ENCODE measurements at regions not wholly inside any gene's neighbourhood (a gene's known extent, or its start where the extent isn't known, plus 50 kb on each side); places are given as distances from the start of the nearest gene placed in this dataset.

- TF ChIP-seq CTCF (IDR thresholded peaks at IDR 0.05; ENCODE audit: low read depth, low read length, poor library complexity, severe bottlenecking) (no peak), EZH2phosphoT487 (IDR thresholded peaks at IDR 0.05; ENCODE audit: borderline replicate concordance, low read length) (no peak)
- H3K9me2 ChIP-seq (replicated peaks; ENCODE audit: control insufficient read depth, low read length): no peaks in the 10 kb centered on the region
- H3K27me3 ChIP-seq (ENCODE audit: control insufficient read depth, low read length): no peaks in the 10 kb centered on the region
- no peaks in the 10 kb centered on the region for H3K79me2 ChIP-seq (ENCODE audit: control insufficient read depth, low read length)
- H3K4me3 ChIP-seq (ENCODE audit: low read length): no peak overlapping the region
- no peaks in the 10 kb centered on the region for H4K20me1 ChIP-seq (ENCODE audit: control insufficient read depth, insufficient read depth, low read depth, low read length)
- no peaks in the 10 kb centered on the region for H3K9me3 ChIP-seq (ENCODE audit: control insufficient read depth, insufficient read depth, low read length)
- no peak overlapping the region for H3K4me2 ChIP-seq (ENCODE audit: low read length)
- no peaks in the 10 kb centered on the region for H3F3A ChIP-seq (ENCODE audit: control insufficient read depth, insufficient read depth)
- no peaks in the 10 kb centered on the region for H3K4me1 ChIP-seq (ENCODE audit: control insufficient read depth, low read length)
- no peak overlapping the region for H3K27ac ChIP-seq (ENCODE audit: low read depth, low read length)
- H3K36me3 ChIP-seq (ENCODE audit: control insufficient read depth, low read length): no peaks in the 10 kb centered on the region
Observed at GRCh38 chr12:19981944-19982343, 386.4 kb upstream of the PDE3A start.

- H3K4me3 ChIP-seq (ENCODE audit: low read length): no peak overlapping the region
- H3K4me1 ChIP-seq (ENCODE audit: control insufficient read depth, low read length): no peaks in the 10 kb centered on the region
- no peaks in the 10 kb centered on the region for H3K79me2 ChIP-seq (ENCODE audit: control insufficient read depth, low read length)
- H4K20me1 ChIP-seq (ENCODE audit: control insufficient read depth, insufficient read depth, low read depth, low read length): no peaks in the 10 kb centered on the region
- no peaks in the 10 kb centered on the region for H3K36me3 ChIP-seq (ENCODE audit: control insufficient read depth, low read length)
- no peaks in the 10 kb centered on the region for H3K27me3 ChIP-seq (ENCODE audit: control insufficient read depth, low read length)
- H3K4me2 ChIP-seq (ENCODE audit: low read length): no peak overlapping the region
- no peaks in the 10 kb centered on the region for H3F3A ChIP-seq (ENCODE audit: control insufficient read depth, insufficient read depth)
- H3K9me2 ChIP-seq (replicated peaks; ENCODE audit: control insufficient read depth, low read length): no peaks in the 10 kb centered on the region
- no peaks in the 10 kb centered on the region for H3K9me3 ChIP-seq (ENCODE audit: control insufficient read depth, insufficient read depth, low read length)
- H3K27ac ChIP-seq (ENCODE audit: low read depth, low read length): no peak overlapping the region
- no peak for TF ChIP-seq CTCF (IDR thresholded peaks at IDR 0.05; ENCODE audit: low read depth, low read length, poor library complexity, severe bottlenecking)
Observed at GRCh38 chr12:19988001-19988400, 380.3 kb upstream of the PDE3A start.

GRCh38 chr12:19988459-19988873, 379.9 kb upstream of the PDE3A start:
- Histone ChIP-seq H3K36me3 (ENCODE audit: control insufficient read depth, low read length) (no peaks in the 10 kb centered on the region), H3K27ac (ENCODE audit: low read depth, low read length) (no peak overlapping the region), H3K9me2 (replicated peaks; ENCODE audit: control insufficient read depth, low read length) (no peaks in the 10 kb centered on the region), H3F3A (ENCODE audit: control insufficient read depth, insufficient read depth) (no peaks in the 10 kb centered on the region), H3K79me2 (ENCODE audit: control insufficient read depth, low read length) (no peaks in the 10 kb centered on the region), H3K4me1 (ENCODE audit: control insufficient read depth, low read length) (no peaks in the 10 kb centered on the region), H4K20me1 (ENCODE audit: control insufficient read depth, insufficient read depth, low read depth, low read length) (no peaks in the 10 kb centered on the region), H3K9me3 (ENCODE audit: control insufficient read depth, insufficient read depth, low read length) (no peaks in the 10 kb centered on the region), H3K4me3 (ENCODE audit: low read length) (no peak overlapping the region), H3K4me2 (ENCODE audit: low read length) (no peak overlapping the region), H3K27me3 (ENCODE audit: control insufficient read depth, low read length) (no peaks in the 10 kb centered on the region)
- no peak for TF ChIP-seq EZH2phosphoT487 (IDR thresholded peaks at IDR 0.05; ENCODE audit: borderline replicate concordance, low read length)
- no peak for TF ChIP-seq CTCF (IDR thresholded peaks at IDR 0.05; ENCODE audit: low read depth, low read length, poor library complexity, severe bottlenecking)

GRCh38 chr12:19988948-19989347, 379.4 kb upstream of the PDE3A start:
- Histone ChIP-seq H3K27ac (ENCODE audit: low read depth, low read length) (no peak overlapping the region), H4K20me1 (ENCODE audit: control insufficient read depth, insufficient read depth, low read depth, low read length) (no peaks in the 10 kb centered on the region), H3K27me3 (ENCODE audit: control insufficient read depth, low read length) (no peaks in the 10 kb centered on the region), H3K4me2 (ENCODE audit: low read length) (no peak overlapping the region), H3K79me2 (ENCODE audit: control insufficient read depth, low read length) (no peaks in the 10 kb centered on the region), H3K4me1 (ENCODE audit: control insufficient read depth, low read length) (no peaks in the 10 kb centered on the region), H3K4me3 (ENCODE audit: low read length) (no peak overlapping the region), H3K36me3 (ENCODE audit: control insufficient read depth, low read length) (no peaks in the 10 kb centered on the region), H3F3A (ENCODE audit: control insufficient read depth, insufficient read depth) (no peaks in the 10 kb centered on the region), H3K9me3 (ENCODE audit: control insufficient read depth, insufficient read depth, low read length) (no peaks in the 10 kb centered on the region), H3K9me2 (replicated peaks; ENCODE audit: control insufficient read depth, low read length) (no peaks in the 10 kb centered on the region)
- TF ChIP-seq CTCF (IDR thresholded peaks at IDR 0.05; ENCODE audit: low read depth, low read length, poor library complexity, severe bottlenecking): no peak
- no peak for TF ChIP-seq EZH2phosphoT487 (IDR thresholded peaks at IDR 0.05; ENCODE audit: borderline replicate concordance, low read length)
